ENCODE measurements at regions not wholly inside any gene's neighbourhood (a gene's known extent, or its start where the extent isn't known, plus 50 kb on each side); places are given as distances from the start of the nearest gene placed in this dataset.
A peak's percentile ranks its signal among the peaks of the same experiment; 100 is the strongest.
"Not testable (repeated sequence)": the region's sequence is repeated elsewhere in the genome, so short reads cannot be mapped to it uniquely, and the experiment has no call there.

- intact Hi-C loops (cut with micrococcal nuclease) = no loop called here
- Histone ChIP-seq H3K4me1 (no peaks in the 10 kb centered on the region), H3K27me3 (ENCODE audit: low read depth) (peaks cover 6% of the 10 kb centered on the region), H3K4me3 (no peak overlapping the region), H3K36me3 (no peaks in the 10 kb centered on the region), H3K9me3 (replicated peaks) (peaks cover 53% of the 10 kb centered on the region), H3K27ac (replicated peaks) (peak overlapping the region; percentile 12)
- no peak for TF ChIP-seq CTCF (IDR thresholded peaks at IDR 0.05; ENCODE audit: borderline replicate concordance)
- no peak for DNase-seq
These were observed 80.9 kb upstream of the SLC24A4 start for GRCh38 chr14:92241966-92242595.

GRCh38 chr14:92244805-92245204 lies 78.2 kb upstream of the SLC24A4 start:
- Histone ChIP-seq H3K4me3 (no peak overlapping the region), H3K27me3 (ENCODE audit: low read depth) (peaks cover 28% of the 10 kb centered on the region), H3K4me1 (no peaks in the 10 kb centered on the region), H3K27ac (replicated peaks) (no peak overlapping the region), H3K36me3 (no peaks in the 10 kb centered on the region), H3K9me3 (replicated peaks) (peaks cover 46% of the 10 kb centered on the region)
- intact Hi-C loops (cut with micrococcal nuclease) = no loop called here
- TF ChIP-seq CTCF (IDR thresholded peaks at IDR 0.05; ENCODE audit: borderline replicate concordance) = no peak
- DNase-seq = no peak

- no peak for TF ChIP-seq CTCF (IDR thresholded peaks at IDR 0.05; ENCODE audit: borderline replicate concordance)
- DNase-seq = no peak
- Histone ChIP-seq H3K4me1 (no peaks in the 10 kb centered on the region), H3K9me3 (replicated peaks) (peaks cover 37% of the 10 kb centered on the region), H3K27ac (replicated peaks) (no peak overlapping the region), H3K4me3 (no peak overlapping the region), H3K36me3 (no peaks in the 10 kb centered on the region), H3K27me3 (ENCODE audit: low read depth) (peaks cover 37% of the 10 kb centered on the region)
- intact Hi-C loops (cut with micrococcal nuclease) = no loop called here
These were observed 75.6 kb upstream of the SLC24A4 start for GRCh38 chr14:92247341-92247740.

- intact Hi-C loops (cut with micrococcal nuclease) = no loop called here
- DNase-seq = no peak
- Histone ChIP-seq H3K27me3 (ENCODE audit: low read depth) (peaks cover 39% of the 10 kb centered on the region), H3K4me3 (no peak overlapping the region), H3K27ac (replicated peaks) (no peak overlapping the region), H3K36me3 (no peaks in the 10 kb centered on the region), H3K9me3 (replicated peaks) (peaks cover 37% of the 10 kb centered on the region), H3K4me1 (no peaks in the 10 kb centered on the region)
- no peak for TF ChIP-seq CTCF (IDR thresholded peaks at IDR 0.05; ENCODE audit: borderline replicate concordance)
These were observed 75.0 kb upstream of the SLC24A4 start for GRCh38 chr14:92247947-92248346.

- no peaks in the 10 kb centered on the region for H3K36me3 ChIP-seq
- peaks cover 33% of the 10 kb centered on the region for H3K9me3 ChIP-seq (replicated peaks)
- H3K4me1 ChIP-seq = no peaks in the 10 kb centered on the region
- no peak overlapping the region for H3K4me3 ChIP-seq
- no peak for TF ChIP-seq CTCF (IDR thresholded peaks at IDR 0.05; ENCODE audit: borderline replicate concordance)
- peaks cover 46% of the 10 kb centered on the region for H3K27me3 ChIP-seq (ENCODE audit: low read depth)
- DNase-seq = no peak
- no peak overlapping the region for H3K27ac ChIP-seq (replicated peaks)
- intact Hi-C loops (cut with micrococcal nuclease) = no loop called here
These were observed 74.3 kb upstream of the SLC24A4 start for GRCh38 chr14:92248696-92249095.

GRCh38 chr14:92250366-92250765 lies 72.6 kb upstream of the SLC24A4 start:
- intact Hi-C loops (cut with micrococcal nuclease) = not testable (repeated sequence)

More at GRCh38 chr14:92250366-92250765, 72.6 kb upstream of the SLC24A4 start:
- Histone ChIP-seq H3K9me3 (replicated peaks) (peaks cover 16% of the 10 kb centered on the region), H3K27me3 (ENCODE audit: low read depth) (peaks cover 63% of the 10 kb centered on the region)
- not testable (repeated sequence) for H3K27ac ChIP-seq (replicated peaks); H3K36me3 ChIP-seq; H3K4me1 ChIP-seq; DNase-seq; H3K4me3 ChIP-seq

Measured in left ventricle myocardium inferior (tissue), 1 donor.